ENCODE measurements at regions not wholly inside any gene's neighbourhood (a gene's known extent, or its start where the extent isn't known, plus 50 kb on each side); places are given as distances from the start of the nearest gene placed in this dataset.

DNA sequence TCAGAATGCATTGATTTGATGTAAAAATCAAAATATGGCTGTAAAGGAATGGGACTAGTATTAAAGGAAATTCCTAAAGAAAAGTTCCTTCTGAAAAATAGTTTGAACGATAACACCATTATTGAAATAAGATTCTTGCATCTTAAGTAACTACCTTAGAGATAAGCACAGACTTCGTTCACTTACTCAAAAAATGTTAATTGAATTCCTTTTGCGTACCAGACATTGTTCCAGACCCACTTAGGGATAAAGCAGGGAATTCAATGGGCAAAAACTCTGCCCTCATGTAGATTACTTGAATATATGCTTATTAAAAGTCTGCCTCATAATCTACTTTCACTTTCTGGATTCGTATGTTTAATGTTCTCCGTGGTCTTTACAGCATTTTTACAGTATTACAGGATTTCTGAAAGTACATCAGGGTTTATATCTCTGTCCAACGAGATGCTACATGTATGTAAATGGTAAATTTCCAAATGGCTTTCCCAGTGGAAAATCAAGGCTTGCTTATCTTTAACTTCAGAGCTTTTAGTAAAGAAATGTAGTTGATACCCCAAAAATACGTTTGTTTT, 213.7 kb downstream of the GXYLT1 start:
- no peak for DNase-seq

DNA sequence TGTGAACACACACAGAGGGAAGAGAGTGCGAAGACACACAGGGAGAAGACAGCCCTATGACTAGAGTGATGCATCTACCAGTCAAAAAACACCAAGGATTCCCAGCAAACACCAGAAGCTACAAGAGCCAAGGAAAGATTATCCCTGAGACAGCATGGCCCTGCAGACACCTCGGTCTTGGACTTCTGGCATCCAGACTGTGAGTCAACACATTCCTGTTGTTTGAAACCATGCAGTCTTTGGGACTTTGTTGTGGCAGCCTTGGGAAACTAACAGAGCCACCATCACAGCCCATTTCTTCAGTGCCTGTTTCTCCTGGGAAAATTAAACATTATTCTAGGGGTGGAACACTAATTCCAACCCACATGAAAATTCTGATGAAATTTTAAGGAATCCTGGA, 220.6 kb downstream of the GXYLT1 start:
- no peak for DNase-seq

GRCh38 chr12:41923351-41923750, 221.3 kb downstream of the GXYLT1 start:
- no peak for DNase-seq

GRCh38 chr12:41920355-41920754, 224.3 kb downstream of the GXYLT1 start:
- peak; percentile 86 to 99 (median 89) for DNase-seq

DNA sequence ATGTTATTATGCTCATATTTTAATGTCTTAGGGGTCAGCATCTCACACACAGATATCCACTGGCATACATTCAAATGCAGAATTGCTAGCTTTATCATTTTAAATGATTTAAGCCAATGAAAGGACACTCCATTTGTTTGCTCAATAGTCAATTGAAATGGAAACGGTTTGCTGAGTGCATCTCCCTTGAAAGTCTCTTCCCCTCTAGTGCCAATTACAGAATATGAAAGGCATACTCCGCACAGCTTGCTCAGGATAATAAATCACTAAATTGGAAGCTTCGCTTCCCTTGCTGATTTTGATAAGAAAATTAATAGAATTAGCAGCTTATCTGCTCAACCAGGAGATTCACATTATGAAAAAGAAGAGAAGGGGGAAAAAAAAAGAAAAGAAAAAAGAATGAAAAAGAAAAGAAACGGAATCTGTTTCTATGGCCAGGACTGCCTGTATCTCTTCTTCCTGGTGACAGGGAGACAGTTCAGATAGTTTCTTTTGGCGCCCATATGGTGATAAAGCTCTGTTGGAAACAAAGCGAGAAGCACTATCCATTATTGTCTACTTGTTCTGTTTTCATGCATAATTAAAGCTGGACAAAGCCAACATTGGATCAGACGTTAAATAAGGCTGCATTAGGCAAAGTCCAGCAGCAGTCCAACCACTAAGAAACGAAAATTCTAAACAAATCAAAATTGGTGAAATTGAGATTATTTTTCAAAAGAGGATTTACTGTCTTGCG, 225.0 kb downstream of the GXYLT1 start:
- peak; percentile 88 to 99 (median 97) for DNase-seq

- no peak for DNase-seq
Measured at GRCh38 chr12:41919048-41919447, 225.6 kb downstream of the GXYLT1 start.

- peak; percentile 78 to 89 (median 88) for DNase-seq
Measured at GRCh38 chr12:41917938-41918341, 226.7 kb downstream of the GXYLT1 start.

GRCh38 chr12:41917181-41917580, 227.5 kb downstream of the GXYLT1 start:
- DNase-seq, result no peak

DNA sequence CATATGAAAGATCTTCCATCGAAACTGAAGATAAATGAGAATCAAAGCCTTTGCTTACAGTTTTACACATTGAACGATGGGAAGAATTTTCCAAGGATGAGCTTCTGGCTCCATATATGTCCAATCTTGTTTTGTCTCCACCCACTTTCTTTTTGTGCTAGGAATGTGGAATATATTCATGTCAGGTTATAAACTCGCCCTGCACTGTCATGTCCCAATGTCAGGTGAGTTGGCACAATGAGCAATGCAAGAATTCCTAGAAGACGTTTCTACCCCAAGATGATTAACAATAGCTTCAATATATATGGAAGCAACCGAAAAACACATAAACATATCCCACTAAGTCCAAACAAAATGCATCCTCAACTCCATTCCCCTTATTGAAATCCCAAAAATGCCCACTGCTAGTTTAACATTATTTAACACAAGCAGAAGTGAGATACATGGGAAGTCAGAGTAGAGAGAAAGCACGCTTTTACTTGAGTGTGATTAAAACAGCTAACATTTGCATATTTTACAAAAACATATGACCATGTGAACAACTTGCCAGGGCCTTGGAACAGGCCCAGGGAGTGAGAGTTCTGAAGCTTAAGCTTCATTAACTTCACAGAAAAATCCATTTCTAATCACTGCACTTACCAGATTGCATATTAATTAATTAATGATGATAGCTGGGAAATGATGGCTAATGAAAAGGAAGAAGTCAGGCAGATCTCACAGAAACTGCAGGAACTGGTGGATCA, 233.9 kb downstream of the GXYLT1 start:
- no peak for DNase-seq

- DNase-seq, result peak in 1 of 3 experiments; percentile 10
Measured at GRCh38 chr12:41908206-41908605, 236.5 kb downstream of the GXYLT1 start.

DNA sequence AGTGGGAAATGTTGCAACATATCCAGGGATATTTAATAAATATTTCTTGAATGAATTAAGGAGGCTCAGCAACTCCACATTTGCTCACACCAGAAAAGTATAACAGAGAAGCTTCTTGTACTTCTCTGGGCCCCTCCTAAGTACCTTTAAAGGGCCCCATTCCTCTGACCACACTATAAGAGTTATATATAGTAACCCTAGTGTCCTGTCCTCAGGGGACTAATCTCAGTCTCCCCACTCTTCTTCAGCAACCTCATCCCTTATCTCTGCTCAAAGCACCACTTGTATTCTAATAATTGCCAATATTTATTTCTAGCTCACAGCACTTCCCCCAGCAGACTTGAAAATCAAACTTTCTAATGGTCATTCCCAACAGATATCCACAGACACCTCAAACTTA, 237.1 kb downstream of the GXYLT1 start:
- DNase-seq, result no peak

- DNase-seq, result no peak
Measured at GRCh38 chr12:41907021-41907420, 237.7 kb downstream of the GXYLT1 start.

DNA sequence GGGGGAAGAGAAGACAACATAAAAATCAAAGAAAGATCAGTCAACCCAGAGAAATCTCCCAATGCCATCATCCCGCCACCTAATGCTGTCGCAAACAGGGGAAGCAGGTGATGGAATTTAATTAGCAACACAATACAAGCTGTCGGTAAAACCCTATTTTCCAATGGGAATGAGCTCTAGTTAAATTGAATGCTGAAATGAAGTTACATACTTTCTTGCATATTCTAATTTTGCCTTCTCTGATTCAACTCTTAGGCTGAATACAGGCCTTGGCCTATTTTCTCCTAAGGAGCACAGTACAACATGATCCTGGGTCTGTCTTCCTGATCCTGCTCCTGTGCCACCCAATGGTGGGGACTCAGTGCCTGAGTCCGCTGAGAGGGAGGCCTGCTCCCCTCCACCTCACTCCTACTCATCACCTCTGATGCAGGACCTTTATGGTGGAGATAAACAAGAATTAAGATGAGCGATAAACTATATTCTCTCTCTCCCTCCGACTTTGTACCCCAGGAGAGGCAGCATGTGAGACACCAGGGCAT, 238.8 kb downstream of the GXYLT1 start:
- DNase-seq, result no peak

DNA sequence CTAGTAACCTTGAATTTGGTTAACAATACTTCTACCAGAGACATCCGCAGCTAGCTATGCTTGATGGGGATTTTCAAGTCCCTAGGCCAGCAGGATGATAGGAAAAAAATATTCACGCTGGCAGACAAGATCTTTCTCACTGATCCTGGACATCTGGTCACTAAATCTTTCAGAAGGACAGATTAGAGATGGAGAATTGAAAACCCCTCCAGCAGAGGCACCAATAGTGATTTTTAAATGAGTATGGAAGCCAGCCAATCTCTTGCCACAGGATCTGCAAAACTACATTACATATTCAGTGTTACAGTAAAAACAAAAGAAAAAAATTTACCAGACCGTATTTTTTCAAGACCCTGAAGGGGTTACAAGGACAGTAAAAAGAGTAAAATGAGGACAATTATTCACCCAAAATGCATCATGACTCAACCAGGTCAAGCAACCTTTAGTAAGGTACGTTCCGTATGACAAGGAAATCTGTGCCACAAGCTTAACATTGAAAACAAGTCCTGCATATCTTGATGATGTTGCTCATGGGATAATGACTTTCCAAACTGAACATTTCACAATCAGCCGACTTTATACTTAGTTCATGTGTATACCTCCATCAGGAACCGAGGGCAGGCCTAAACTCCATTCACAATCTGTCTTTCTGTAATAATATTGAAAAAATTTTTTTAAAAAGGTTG, 239.5 kb downstream of the GXYLT1 start:
- DNase-seq, result no peak

- DNase-seq, result no peak
Measured at GRCh38 chr12:41904041-41904440, 240.6 kb downstream of the GXYLT1 start.

GRCh38 chr12:41903014-41903708, 241.5 kb downstream of the GXYLT1 start:
- no peak for DNase-seq

DNA sequence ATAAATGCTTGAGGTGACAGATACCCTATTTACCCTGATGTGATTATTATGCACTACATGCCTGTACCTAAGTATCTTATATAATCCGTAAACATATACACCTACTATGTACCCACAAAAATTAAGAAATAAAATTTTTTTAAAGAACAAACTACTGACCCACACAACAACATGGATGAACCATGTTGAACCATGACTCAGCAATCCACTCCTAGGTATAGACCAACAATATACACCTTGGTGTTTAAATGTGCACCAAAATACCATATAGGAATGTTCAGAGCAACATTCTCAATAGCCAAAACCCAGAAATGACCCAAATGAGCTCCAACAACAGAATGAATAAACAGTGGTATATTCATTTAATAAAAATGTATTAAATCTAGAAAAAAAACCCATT, 245.1 kb downstream of the GXYLT1 start:
- no peak for DNase-seq

GRCh38 chr12:41897593-41897992, 247.1 kb downstream of the GXYLT1 start:
- no peak for DNase-seq

DNA sequence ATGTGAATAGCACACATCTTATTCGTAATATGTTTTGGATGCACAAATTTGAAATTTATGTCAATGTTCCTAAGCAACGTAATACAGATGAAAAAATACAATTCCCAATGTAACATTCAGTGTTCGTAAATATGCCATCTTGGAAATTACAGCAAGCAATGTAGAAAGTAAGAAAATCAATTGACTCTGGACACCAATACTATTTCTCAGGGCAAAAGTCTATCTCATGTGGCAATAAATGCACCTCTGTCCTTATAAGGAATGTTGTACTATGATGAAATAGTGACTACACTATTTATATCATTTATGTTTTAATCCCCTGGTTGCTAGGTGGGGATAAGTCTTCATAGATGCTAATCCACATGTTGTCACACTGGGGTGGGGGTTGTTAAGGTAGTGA, 251.2 kb downstream of the GXYLT1 start:
- DNase-seq, result no peak

- DNase-seq, result no peak
Measured at GRCh38 chr12:41892302-41892701, 252.4 kb downstream of the GXYLT1 start.

DNA sequence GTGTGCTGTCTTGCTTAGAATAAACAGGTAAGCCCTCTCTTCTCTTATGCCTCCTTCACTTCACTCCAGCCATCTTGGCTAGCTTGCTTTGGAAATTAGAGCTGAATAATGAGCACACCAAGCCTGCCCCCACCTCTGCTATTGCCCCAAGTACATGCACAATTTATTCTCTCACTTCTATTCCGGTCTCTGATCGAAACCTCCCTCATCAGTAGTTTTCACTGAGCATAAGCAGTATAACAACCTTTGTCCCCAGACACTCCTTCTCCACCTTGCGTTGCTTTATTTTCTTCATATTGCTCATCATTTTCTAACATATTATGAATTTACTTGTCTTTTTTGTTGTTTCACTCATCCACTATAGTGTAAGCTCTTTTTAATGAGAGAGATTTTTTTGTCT, 253.4 kb downstream of the GXYLT1 start:
- DNase-seq, result no peak

- no peak for DNase-seq
Measured at GRCh38 chr12:41888285-41888684, 256.4 kb downstream of the GXYLT1 start.

All from NCI-H1417 (cell line).